H7 (cell line): ENCODE measurements at regions not wholly inside any gene's neighbourhood (a gene's known extent, or its start where the extent isn't known, plus 50 kb on each side); places are given as distances from the start of the nearest gene placed in this dataset.

Experiments used
- DNase-seq: peaks from one replicate; pipeline ENCODE4 v3.0.0; 2012
- H3K27me3 ChIP-seq: 2 replicates; pipeline ENCODE4 v1.6.0; 2011; ENCODE audit warnings: mild to moderate bottlenecking, low read length; ENCODE audit not compliant: control insufficient read depth, insufficient read depth
- H3K36me3 ChIP-seq: replicated peaks from 2 replicates; pipeline ENCODE4 v1.5.1; 2011; ENCODE audit warnings: low read length; ENCODE audit not compliant: control insufficient read depth, insufficient read depth
- H3K4me3 ChIP-seq: 2 replicates; pipeline ENCODE4 v1.5.1; 2011; ENCODE audit warnings: low read depth, mild to moderate bottlenecking, control low read depth, low read length, moderate library complexity; ENCODE audit not compliant: insufficient read depth

DNA sequence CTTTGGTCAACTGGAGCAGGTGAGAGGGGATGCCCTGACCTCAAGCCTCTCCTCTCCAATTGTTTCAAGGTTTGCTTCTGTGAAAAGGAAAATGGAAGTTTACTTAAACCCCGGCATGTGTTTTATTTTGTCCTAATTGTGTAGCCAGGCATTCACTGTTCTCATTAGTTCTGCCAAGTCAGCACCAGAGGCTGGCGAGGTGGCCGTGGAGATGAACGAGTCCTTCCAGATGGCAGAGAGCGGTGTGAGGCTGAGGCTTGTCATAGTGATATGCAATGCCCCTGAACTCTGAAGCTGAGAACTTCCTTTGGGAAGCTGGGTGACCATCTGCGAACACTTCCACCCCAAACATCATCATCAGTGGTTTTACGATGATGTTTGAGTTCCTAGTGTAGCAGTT is 199.6 kb downstream of the TJP1 start:
- H3K27me3 ChIP-seq, result no peaks in the 10 kb centered on the region
- no peaks in the 10 kb centered on the region for H3K36me3 ChIP-seq
- H3K4me3 ChIP-seq, result no peak overlapping the region

GRCh38 chr15:29621616-29622015 is 200.7 kb downstream of the TJP1 start:
- Histone ChIP-seq H3K36me3 (no peaks in the 10 kb centered on the region), H3K27me3 (no peaks in the 10 kb centered on the region), H3K4me3 (no peak overlapping the region)
- DNase-seq, result no peak

More for the DNA sequence above, 199.6 kb downstream of the TJP1 start:
- DNase-seq, result no peak

DNA sequence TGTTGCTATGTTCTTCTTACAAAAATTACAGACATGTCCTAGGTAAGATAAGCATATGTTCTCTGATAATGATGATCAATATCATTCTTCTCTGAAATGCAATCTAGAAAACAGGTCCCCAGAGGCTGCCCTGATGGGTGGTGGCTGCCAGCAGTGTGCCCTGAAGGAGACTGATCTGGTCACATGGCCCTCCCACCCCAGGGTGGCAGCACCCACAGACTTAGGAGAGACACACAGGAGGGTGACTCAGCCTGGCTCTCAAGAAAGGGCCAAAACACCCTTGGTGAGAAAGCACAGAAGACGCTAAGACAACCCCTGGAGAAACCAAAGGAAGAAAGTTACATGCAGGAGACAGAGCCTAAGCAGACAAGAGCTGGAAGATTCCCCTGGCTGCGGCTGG is 203.7 kb downstream of the TJP1 start:
- Histone ChIP-seq H3K4me3 (no peak overlapping the region), H3K27me3 (no peaks in the 10 kb centered on the region), H3K36me3 (no peaks in the 10 kb centered on the region)
- no peak for DNase-seq

DNA sequence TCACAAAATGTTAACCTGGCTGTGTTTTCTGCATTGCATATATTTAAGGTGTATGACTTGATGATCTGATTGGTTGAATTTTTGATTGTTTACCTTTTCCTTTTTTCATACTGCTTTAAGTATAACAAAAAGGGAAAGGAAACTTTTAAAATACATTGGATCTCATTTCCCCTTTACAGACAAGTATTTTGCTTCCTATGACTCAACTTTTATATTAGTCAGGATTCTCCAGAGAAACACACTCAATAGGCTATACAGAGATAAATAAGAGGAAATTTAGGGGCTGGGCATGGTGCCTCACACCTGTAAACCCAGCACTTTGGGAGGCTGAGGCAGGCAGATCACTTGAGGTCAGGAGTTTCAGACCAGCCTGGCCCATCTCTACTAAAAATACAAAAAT is 205.8 kb downstream of the TJP1 start:
- Histone ChIP-seq H3K27me3 (no peaks in the 10 kb centered on the region; the same call in 1 of the 2 replicates), H3K4me3 (no peak overlapping the region), H3K36me3 (no peaks in the 10 kb centered on the region)
- DNase-seq, result no peak

DNA sequence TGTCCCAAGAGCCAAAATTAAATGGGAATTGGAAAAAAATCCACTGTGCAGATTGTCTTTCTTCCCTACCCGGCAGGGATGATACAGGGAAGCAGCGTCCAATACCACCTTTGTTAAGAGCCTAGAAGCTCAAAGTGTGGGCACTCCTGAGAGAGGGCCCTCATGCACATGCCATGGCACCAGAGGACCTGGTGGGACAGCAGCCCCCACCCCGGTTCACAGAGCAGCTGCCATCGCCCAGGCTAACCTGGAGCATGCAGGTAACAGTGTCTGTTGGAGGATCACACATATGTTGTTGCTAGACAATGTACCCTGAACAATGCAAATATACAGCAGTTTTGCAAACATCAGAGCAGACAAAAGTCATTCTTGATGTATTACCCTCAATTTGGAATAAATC is 206.5 kb downstream of the TJP1 start:
- Histone ChIP-seq H3K4me3 (no peak overlapping the region), H3K36me3 (no peaks in the 10 kb centered on the region), H3K27me3 (no peaks in the 10 kb centered on the region; the same call in 1 of the 2 replicates)
- DNase-seq, result no peak

- DNase-seq, result peak; percentile 65
- H3K4me3 ChIP-seq, result no peak overlapping the region
- no peaks in the 10 kb centered on the region; the same call in 1 of the 2 replicates for H3K27me3 ChIP-seq
- no peaks in the 10 kb centered on the region for H3K36me3 ChIP-seq
These were observed 208.3 kb downstream of the TJP1 start for GRCh38 chr15:29613951-29614382.

DNA sequence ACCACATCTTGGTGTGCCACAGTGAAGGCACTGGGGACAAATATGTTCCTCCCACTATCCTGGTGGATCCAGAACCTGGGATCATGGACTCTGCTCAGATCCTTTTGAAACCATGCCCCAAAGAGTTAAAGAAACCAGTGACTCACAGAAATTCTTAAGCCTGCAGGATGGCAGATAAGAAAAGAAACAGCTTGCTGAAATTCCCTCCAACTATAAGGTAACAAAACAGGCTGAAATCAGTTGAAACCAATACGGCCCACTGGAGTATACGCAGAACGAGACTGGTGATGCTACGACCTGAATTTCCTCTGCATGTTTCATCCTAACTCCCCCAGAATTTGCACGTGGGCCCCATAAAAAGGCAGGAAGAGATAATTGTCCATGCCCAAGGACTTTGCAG is 209.6 kb downstream of the TJP1 start:
- Histone ChIP-seq H3K36me3 (no peaks in the 10 kb centered on the region), H3K27me3 (no peaks in the 10 kb centered on the region; the same call in 1 of the 2 replicates), H3K4me3 (no peak overlapping the region)
- DNase-seq, result no peak

DNA sequence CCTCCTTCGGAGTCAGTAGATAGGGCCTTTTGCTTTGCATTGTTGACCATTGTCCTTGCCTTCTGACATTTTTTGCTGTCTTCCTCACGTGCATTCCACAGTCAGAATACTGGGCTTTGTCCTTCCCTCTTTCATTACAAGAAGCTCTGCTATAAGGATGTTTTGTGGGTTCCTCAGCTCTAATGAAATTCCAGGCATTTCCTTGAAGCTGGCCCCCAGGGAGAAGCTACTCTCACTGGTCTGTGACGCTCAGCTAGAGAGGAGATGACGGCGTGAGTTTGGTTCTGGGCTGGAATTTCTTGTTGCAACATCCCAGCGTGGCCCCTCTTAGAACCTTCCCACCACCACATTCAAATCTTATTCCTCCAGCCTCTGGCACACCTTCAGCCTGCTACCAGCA is 210.2 kb downstream of the TJP1 start:
- no peaks in the 10 kb centered on the region for H3K36me3 ChIP-seq
- H3K4me3 ChIP-seq, result no peak overlapping the region
- no peaks in the 10 kb centered on the region; the same call in 1 of the 2 replicates for H3K27me3 ChIP-seq
- peak; percentile 46 for DNase-seq

- Histone ChIP-seq H3K27me3 (no peaks in the 10 kb centered on the region; the same call in 1 of the 2 replicates), H3K4me3 (no peak overlapping the region), H3K36me3 (no peaks in the 10 kb centered on the region)
- peak; percentile 74 for DNase-seq
These were observed 211.2 kb downstream of the TJP1 start for GRCh38 chr15:29611057-29611456.

DNA sequence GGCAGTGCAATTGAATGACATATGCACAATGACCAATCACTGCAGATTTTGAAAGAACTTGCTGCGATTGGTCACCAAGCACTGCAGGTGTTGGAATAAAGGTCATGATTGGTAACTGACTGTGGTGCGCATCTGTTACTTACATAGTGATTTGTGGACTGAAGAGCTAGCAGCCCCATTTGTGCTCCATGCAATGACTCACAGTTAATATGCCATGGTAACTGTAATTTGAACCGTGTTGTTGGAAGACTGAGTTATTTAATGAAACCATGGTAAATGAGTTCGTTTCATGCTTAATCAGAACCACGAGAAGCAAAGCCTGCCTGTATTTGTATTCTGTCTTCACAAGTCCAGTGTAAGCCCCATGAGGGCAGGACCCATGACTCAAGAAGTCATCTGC is 220.5 kb downstream of the TJP1 start:
- Histone ChIP-seq H3K36me3 (no peaks in the 10 kb centered on the region), H3K27me3 (no peaks in the 10 kb centered on the region), H3K4me3 (no peak overlapping the region)
- no peak for DNase-seq

DNA sequence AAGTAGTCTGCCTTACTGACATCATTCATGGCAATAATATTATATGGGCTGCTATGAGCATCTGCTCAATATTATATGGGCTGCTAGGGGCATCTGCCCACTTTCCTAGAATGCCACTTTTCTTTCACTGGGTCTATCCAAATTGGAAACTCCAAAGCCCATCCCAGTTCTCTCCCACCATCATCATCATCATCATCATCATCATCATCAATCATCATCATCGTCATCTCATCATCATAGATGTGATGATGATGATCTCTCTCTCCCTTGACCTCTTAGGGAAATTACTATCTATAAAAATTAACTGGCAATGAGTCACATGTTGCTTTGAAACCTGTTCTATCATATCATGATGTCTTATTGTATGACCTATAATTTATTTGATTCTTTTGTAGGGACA is 222.0 kb downstream of the TJP1 start:
- no peak for DNase-seq
- no peaks in the 10 kb centered on the region for H3K36me3 ChIP-seq
- no peak overlapping the region for H3K4me3 ChIP-seq
- H3K27me3 ChIP-seq, result no peaks in the 10 kb centered on the region

DNA sequence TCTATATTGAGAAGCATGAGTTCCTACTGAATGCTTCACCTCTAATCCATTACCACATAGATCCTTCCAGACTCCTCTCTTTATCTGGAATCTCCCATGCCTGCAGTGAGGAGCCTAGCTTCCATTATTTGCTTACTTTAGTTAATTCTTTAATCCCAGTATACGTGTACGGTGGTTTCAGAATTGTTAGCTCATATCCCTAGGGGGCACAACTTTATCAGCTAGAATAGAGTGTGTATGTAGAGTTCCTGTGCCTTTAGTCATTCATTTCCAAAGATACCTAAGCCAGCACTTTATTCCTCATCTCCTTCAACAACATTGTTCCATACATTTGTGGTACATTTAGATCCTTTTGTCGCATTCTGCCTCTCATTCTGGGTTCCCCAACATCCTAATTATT is 226.0 kb downstream of the TJP1 start:
- no peak for DNase-seq
- Histone ChIP-seq H3K27me3 (no peaks in the 10 kb centered on the region), H3K4me3 (no peak overlapping the region), H3K36me3 (no peaks in the 10 kb centered on the region)

- DNase-seq, result no peak
- no peaks in the 10 kb centered on the region for H3K36me3 ChIP-seq
- no peak overlapping the region for H3K4me3 ChIP-seq
- H3K27me3 ChIP-seq, result no peaks in the 10 kb centered on the region
These were observed 228.6 kb downstream of the TJP1 start for GRCh38 chr15:29593629-29594028.

DNA sequence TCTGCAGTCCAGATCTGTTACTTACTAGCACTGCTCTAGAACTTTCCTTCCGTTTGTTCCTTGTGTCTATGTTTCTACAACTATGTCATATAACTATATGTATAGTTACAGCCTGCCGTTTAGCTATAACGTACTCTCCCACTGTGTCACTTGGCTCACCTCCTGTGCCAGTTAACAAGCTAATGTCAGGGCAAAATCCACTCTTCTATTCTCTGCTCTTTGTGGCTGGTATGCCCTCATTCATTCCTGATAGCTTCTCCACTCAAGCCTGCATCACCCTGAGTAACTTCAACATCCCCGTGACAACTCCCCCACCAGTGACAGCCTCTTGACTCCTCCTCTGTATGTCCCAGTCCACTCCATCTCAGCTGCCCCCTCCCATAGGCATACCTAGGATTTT is 229.2 kb downstream of the TJP1 start:
- no peaks in the 10 kb centered on the region for H3K36me3 ChIP-seq
- H3K4me3 ChIP-seq, result no peak overlapping the region
- DNase-seq, result no peak
- H3K27me3 ChIP-seq, result no peaks in the 10 kb centered on the region

- Histone ChIP-seq H3K27me3 (no peaks in the 10 kb centered on the region), H3K36me3 (no peaks in the 10 kb centered on the region), H3K4me3 (no peak overlapping the region)
- DNase-seq, result no peak
These were observed 231.6 kb downstream of the TJP1 start for GRCh38 chr15:29590701-29591100.

DNA sequence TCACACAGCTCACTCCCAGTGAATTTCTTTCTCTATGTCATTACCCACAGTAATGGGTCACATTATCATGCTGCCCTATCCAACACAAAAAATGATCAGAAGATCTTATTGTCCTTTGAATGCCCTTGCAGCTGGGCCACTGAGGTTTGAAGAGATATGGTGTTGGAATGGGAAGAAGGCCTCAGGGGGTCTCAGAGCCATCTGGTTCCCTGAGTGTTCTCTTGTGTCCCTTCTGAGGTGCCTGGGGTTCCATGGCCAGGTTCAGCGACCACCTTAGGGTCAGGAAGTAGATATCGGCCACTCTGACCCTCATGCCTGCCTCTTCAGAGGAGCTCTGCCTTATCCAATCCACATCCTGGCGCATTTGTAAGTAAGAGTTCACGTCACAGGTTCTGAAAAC is 232.3 kb downstream of the TJP1 start:
- Histone ChIP-seq H3K4me3 (no peak overlapping the region), H3K27me3 (no peaks in the 10 kb centered on the region), H3K36me3 (no peaks in the 10 kb centered on the region)
- DNase-seq, result no peak
